HG03039 (cell line): ENCODE measurements at regions not wholly inside any gene's neighbourhood (a gene's known extent, or its start where the extent isn't known, plus 50 kb on each side); places are given as distances from the start of the nearest gene placed in this dataset.

Experiments
- ATAC-seq: cut with Tn5 transposase; IDR thresholded peaks from one replicate; pipeline ENCODE4 v1.9.1; 2021; ENCODE audit warnings: mild to moderate bottlenecking, moderate library complexity; ENCODE audit not compliant: unreplicated experiment

GRCh38 chr3:67733269-67733950 is 79.0 kb upstream of the SUCLG2 start:
- ATAC-seq = no peak

- ATAC-seq = no peak
Observed at GRCh38 chr3:67724434-67724833, 70.0 kb upstream of the SUCLG2 start.

GRCh38 chr3:67723863-67724262 is 69.5 kb upstream of the SUCLG2 start:
- ATAC-seq = no peak

GRCh38 chr3:67719333-67719732 is 64.9 kb upstream of the SUCLG2 start:
- no peak for ATAC-seq

GRCh38 chr3:67715971-67716370 is 61.6 kb upstream of the SUCLG2 start:
- no peak for ATAC-seq

GRCh38 chr3:67713764-67714469 is 59.5 kb upstream of the SUCLG2 start:
- no peak for ATAC-seq

GRCh38 chr3:67712259-67712658 is 57.8 kb upstream of the SUCLG2 start:
- ATAC-seq = no peak

GRCh38 chr3:67710396-67710795 is 56.0 kb upstream of the SUCLG2 start:
- no peak for ATAC-seq

GRCh38 chr3:67706934-67707333 is 52.5 kb upstream of the SUCLG2 start:
- ATAC-seq = no peak

GRCh38 chr3:67704322-67704721 is 49.9 kb upstream of the SUCLG2 start:
- no peak for ATAC-seq
